ENCODE measurements at regions not wholly inside any gene's neighbourhood (a gene's known extent, or its start where the extent isn't known, plus 50 kb on each side); places are given as distances from the start of the nearest gene placed in this dataset.

- FAIRE-seq = no peak
Measured at GRCh38 chr5:8943301-8943700, 602.6 kb downstream of the SEMA5A start.

- FAIRE-seq = no peak
Measured at GRCh38 chr5:8944005-8944404, 601.9 kb downstream of the SEMA5A start.

GRCh38 chr5:8945972-8946371, 599.9 kb downstream of the SEMA5A start:
- FAIRE-seq = no peak

- no peak for FAIRE-seq
Measured at GRCh38 chr5:8949908-8950307, 596.0 kb downstream of the SEMA5A start.

- no peak for FAIRE-seq
Measured at GRCh38 chr5:8952147-8952546, 593.7 kb downstream of the SEMA5A start.

- no peak for FAIRE-seq
Measured at GRCh38 chr5:8953016-8953415, 592.9 kb downstream of the SEMA5A start.

- FAIRE-seq = no peak
Measured at GRCh38 chr5:8953911-8954438, 591.9 kb downstream of the SEMA5A start.

- FAIRE-seq = peak; percentile 43
Measured at GRCh38 chr5:8954801-8955200, 591.1 kb downstream of the SEMA5A start.

- FAIRE-seq = no peak
Measured at GRCh38 chr5:8956659-8957058, 589.2 kb downstream of the SEMA5A start.

- FAIRE-seq = no peak
Measured at GRCh38 chr5:8958602-8959001, 587.3 kb downstream of the SEMA5A start.

- FAIRE-seq = no peak
Measured at GRCh38 chr5:8961219-8961618, 584.7 kb downstream of the SEMA5A start.

GRCh38 chr5:8961956-8962355, 583.9 kb downstream of the SEMA5A start:
- FAIRE-seq = no peak

- FAIRE-seq = no peak
Measured at GRCh38 chr5:8981016-8981415, 564.9 kb downstream of the SEMA5A start.

GRCh38 chr5:8981496-8981895, 564.4 kb downstream of the SEMA5A start:
- no peak for FAIRE-seq

- no peak for FAIRE-seq
Measured at GRCh38 chr5:8984386-8984785, 561.5 kb downstream of the SEMA5A start.

All from endometrium (tissue), 2 donors.